Activated CD4-positive, alpha-beta T cell treated with anti-CD3 and anti-CD28 coated beads, Interleukin-2, amount 50 U/mL, for 16 hours (primary cell): ENCODE measurements at regions not wholly inside any gene's neighbourhood (a gene's known extent, or its start where the extent isn't known, plus 50 kb on each side); places are given as distances from the start of the nearest gene placed in this dataset.

Source experiments
- DNase-seq: peaks from one replicate; pipeline ENCODE4 v3.0.0-alpha.2; 2020

DNA sequence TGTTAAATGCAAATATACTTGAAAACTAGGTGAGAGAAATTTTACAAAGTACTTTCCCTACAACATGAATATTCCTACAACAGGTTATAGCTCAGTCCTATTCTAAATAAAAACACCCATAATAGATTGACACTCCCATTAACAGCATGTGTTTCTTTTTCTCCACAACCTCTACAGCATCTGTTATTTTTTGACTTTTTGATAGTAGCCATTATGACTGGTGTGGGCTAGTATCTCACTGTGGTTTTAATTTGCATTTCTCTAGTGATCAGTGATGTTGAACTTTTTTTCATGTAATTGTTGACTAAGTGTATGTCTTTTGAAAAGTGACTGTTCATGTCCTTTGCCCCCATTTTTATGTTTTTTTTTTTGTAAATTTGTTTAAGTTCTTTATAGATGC, 1506.1 kb upstream of the CDH9 start:
- DNase-seq = no peak

DNA sequence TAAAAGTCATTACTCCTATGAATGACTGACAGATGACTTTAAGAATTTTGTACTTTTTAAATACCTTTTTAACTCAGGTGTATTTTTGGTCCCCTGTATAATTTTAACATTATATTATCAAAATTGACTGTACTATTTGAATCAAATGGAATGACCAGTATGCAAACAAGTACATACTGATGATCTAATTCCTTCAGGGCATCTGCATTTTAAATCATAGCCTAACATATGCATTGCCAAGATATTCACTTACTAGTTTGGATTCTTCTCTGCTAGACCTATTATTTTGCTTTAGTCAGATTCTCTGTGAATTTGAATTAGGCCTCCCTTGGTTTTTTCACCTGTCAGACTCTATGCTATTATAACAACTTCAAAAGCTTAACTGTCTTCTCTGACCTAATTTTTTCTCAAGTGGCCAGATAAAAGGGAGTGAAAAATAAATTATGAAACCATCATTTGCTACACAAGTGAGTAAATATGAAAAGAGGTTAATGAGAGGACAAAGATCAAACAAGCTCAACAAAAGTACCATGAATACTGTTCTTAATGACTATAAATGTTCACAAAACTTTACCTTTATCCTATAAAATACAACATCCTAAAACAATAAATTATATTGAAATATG, 1505.2 kb upstream of the CDH9 start:
- DNase-seq = no peak

DNA sequence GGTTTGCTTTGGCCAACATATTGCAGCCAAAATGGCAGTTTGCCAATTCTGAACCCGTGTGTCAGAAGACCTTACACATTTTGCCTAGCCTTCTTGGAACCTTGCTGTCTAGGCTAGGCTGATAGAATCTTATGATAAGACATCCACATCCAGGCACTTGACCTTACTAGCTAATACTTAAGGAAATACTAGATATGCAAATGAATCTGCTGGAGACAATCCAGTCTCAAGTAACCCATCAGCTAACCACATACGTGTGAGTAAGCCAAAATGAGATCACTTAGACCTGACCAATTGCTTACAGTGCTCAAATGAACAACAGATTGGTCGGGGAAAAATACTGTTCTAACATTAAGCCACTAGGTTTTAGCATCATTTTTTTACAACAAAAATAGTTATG, 1504.6 kb upstream of the CDH9 start:
- no peak for DNase-seq

DNA sequence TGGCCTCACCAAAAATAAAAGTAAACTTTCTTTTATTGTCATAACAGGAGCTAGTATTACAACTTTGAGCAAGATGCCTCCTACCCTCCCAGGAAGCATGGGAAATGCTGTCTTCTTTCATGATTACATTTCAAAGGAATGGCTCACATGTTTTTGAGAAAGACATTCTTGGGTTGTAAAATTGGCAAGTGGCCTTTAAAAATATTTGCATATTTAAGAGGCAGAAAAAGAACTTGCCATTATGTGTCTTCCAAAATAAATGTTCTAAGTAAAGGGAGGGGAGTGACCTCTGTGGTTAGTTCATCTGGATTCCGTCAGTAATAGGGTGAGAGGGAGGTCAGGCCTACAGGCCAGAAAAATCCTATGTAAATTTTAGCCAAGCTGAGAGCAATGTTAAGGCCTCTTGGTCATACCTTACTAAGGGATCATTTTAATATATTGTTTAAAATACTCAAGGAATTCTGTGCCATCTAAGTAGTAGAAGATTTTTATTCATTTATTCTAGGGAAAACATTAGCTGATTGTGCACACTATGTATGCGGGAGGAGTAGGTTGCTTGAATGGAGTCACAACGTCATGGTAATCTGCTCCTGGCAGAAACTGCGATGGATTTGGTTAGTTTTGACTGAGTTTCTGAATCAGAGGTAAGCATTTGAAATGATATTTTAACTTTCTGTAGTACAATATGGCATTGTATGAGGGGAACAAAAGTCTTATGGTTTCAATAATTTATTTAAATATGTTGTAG, 1485.7 kb upstream of the CDH9 start:
- no peak for DNase-seq

DNA sequence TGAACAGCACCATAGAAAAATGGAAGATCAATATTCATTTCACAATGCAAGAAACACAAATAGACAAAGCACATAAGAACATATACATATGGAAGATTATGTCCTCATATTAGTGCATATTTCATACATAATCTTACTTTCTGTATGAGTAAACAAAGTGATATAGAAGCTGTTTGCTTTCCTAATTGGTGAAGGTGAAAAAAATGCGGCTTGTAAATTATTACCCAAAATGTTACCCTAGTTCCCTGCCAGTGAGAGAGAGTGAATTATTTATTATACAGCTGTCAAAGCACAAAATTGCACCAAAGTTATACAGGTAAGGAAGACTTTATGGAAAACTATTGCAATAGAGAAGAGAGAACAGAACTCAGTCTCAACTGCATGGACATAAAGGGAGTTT, 1485.0 kb upstream of the CDH9 start:
- DNase-seq = no peak

DNA sequence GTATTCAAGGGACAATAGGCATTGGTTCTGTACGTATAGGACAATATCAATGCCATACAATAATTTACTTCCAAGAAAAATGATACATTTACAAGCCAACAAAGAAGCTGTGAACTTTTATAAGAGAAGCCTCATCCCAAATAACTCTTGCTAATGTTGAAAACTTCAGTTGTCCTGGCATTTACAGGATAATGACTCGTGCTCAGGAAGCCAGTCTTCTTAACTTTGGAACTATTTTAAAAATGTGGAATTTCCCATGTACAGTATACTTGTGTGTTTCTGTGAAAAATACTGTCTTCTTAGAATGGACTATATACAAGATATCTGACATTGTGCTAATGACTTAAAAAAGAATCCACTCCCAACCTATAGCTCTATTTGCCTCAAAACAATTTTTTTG, 1479.3 kb upstream of the CDH9 start:
- DNase-seq = no peak

DNA sequence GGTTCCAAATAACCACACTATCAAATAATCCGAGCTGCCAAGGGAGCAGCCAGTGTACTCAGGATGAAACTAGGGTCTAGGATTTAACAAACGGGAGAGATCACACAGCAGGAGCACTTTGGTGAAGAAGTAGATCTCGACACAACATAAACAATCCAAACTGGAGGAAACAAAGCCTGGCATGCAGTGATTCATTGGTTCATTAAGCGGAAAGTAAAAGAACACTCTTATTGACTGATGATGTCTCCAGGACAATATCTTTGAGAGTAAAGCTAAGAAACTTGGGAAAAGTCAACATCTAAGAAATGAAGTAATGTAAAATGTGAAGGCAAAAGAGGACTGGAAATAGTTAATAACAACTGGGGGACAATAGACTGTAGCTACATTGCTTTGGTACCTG, 1478.3 kb upstream of the CDH9 start:
- DNase-seq = no peak

DNA sequence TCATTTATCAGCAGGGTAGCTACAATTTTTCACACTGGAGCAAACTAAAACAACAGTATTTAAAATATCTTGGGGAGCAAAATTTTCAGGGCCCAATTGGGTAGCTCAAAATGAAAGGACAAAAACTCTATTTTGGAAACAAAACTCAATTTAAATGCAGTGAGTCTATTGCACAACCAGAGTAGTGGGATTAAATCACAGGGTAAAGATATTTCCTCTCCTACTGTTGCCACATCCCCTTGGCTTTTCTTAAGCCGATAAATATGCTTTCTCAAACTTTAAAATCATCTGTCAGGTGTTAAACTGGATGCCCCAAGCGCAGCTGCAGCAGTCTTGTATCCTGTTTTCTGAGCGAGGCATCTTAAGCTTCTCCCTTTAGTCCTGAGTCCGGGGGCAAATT, 1474.3 kb upstream of the CDH9 start:
- no peak for DNase-seq

DNA sequence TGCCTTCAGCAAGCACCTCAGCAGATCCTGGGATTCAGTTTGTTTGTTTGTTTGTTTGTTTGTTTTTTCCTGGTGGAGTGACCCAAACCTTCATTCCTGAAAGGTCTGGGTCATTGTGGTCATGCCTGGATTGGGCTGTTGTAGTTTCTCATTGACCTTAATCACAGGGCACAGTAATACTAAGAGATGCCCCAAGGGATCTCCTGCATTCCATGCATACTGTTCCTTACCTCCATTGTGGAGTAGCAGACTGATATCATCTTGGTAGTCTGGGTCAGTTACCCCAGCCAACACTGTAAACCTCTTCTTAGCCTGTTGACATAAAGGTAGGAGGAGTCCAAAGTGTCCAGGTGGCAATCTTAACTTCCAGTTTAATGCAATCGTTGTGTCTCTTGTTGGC, 1466.7 kb upstream of the CDH9 start:
- DNase-seq = no peak

DNA sequence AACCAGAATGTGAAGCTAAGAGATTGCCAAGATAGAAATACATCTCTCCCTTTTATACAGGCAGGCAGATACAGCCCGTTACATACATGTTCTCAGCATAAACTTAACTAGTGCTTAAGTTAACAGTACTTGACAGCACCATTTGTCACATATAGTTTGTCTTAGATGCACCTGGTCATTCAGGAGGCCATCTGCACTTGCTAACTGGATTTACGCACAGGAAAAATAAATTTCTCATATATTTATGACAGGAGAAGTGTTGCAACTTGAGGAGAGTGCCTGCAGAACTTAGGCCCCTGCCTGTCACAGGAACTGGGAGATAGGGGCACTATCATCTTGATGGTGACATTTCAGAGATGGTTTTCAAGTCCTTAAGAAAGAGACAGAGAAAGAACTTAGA, 1462.1 kb upstream of the CDH9 start:
- no peak for DNase-seq

DNA sequence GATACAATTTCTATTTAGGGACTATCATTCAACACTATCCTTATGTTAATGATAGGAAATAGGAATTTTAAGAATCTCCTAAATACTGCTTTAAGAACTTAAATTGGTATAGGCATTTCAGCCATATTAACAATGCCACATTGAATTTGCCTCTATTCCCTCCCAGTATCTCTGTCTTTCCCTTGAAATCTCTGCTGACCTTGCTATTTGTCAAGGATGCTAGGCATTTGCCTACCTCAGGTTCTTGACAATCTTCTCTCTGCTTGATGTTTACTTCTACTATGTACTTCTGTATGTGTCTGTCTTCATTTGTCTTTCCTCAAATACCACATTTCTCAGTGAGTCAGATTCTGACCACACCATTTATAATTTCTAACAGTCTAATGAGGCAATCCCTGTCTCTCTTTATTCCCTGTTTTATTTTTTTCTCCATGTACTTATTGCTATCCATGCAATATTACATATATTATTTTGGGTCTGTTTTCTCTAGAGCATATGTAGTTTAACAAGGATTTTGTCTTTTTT, 1461.4 kb upstream of the CDH9 start:
- no peak for DNase-seq

DNA sequence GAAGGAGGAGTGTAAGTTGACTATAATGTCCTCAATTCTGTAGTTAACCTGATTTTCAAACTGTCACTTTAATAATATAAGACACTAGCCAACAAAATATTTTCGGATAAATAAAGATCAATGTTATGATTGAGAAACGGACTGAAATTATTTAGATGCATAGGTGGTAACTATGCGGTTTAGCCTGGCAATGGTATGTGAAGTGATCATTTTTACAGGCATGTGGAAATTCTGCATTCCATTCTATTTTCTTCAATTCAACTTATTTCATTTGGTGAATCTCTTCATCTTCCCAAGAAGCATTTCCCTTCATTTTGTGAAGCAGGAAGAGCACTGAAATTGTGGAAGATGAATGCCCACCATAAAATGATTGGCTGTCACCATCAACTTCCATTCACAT, 1457.5 kb upstream of the CDH9 start:
- DNase-seq = no peak

DNA sequence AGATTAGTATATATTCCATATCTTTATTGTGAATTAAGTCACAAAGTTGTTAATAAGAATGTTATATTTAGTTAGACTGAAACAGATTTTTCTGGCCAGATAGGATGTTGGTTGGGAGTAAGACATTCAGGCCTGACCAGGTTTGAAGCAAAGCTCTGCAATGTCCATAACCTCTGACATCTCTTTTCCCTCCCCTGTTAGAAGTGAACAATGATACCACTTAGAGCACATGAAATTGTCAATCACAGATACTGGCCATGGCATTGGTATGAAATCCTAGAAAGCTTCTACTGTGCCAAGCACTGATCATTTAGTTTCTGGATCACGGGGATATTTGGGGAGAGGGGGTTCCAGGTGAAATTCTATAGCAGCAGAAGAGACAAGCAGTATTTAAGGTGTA, 1455.1 kb upstream of the CDH9 start:
- DNase-seq = no peak

DNA sequence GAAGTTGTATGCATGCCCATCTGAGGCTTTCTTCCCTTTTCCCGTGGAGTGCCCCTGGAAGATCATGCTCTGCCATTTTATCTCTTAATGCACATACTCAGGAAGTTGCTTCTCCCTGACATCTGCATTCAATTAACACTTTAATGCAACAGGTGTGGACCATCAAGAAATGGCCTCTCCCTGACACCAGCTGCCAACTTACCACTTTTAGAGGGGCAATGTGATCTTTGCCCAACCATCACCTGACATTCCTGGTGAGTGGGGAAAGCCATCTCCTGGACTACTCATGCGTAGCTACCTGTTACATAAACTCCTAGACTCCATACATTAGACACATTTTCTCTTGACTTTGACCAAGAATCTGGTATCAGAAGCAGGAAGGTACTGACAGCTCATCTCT, 1450.4 kb upstream of the CDH9 start:
- no peak for DNase-seq

DNA sequence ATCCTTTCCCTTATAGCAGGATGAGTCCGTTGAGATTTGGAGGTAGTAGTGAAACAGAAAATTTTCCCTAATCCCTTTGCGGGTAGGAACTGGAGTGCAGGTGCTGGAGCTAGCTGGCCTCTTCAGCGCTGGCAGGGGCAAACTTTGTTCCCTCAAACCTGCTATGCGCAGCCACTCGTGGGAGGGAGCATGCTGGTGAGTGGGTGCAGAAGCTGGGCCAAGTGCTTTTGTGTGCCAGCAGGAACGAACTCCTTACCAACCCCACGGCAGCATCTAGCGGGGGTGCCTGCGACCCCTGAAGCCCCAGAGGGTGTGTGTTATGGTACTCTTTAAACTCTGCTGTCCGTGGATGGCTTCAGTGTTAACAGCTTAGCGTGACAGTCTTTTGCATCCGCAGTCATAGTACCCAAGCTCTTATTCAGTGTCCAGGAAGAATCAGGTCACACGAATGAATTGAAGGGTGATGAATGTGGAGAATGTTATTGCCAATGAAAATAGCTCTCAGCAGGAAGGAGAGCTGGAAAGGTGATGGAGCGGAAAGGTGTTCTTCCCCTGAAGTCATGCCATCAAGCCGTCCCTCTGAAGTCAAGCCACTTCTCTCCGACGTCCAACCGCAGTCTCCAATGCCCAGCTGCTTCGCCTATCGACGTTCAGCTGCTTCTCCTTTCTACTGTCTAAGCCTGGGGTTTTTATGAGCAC, 1445.1 kb upstream of the CDH9 start:
- DNase-seq = no peak

DNA sequence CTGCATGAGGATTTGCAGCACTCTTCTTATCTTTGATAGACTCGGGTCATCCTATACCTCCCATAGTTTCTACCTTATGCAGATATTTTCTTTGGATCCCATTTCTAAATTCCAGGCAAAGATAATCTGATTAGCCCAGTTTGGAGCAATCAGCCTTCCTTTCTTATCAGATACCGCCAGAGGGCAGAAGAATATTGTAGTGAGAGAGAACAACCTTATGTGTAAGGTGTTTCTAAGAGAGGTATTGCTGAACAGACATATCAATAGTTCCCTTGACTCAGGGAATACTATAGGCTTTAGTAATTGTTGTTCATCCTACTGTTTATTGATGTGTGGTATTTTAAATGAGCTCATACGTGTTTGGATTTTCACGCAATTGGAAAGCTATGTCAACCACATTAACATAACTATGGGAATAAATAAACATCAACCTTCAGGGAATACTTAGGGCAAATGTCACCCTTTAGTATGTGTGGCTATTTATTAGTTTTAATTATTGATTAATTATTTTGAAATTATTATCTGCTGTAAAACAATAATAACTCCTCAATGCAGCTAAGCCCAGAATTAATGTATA, 1435.2 kb upstream of the CDH9 start:
- no peak for DNase-seq

DNA sequence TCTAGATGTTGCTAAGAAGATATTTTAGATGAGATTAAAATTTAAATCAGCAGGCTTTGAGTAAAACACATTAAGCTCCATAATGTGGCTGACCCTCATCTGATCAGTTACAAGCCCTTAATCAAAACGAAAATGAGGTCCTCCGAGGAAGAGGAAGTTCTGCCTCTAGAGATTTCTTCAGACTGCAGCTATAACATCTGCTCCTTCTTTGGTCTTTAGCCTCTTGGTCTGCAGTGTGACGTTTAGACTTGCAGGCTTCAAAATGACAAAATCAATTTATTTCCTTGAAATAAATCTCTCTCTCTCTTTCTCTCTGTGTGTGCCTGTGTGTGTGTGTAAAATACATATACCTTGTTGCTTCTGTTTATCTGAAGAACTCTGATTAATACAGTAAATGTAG, 1429.8 kb upstream of the CDH9 start:
- no peak for DNase-seq

DNA sequence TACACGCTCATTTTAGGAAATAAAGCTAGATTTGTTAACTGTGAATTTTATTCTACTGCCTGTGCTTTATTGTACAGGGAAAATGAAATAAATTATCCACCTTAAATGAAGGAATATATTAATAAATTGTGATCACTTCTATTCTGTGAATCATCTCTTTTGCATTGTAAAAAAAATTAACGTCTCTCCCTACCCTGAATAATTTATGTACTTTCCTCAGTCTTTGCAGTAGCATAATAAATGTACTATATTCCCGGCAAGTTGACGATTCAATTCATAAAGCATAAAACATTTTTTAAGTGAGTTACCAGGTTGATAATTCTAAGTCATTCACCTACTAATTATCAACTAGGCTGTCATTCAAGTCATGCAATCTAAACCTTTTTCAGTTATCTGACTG, 1425.3 kb upstream of the CDH9 start:
- no peak for DNase-seq

DNA sequence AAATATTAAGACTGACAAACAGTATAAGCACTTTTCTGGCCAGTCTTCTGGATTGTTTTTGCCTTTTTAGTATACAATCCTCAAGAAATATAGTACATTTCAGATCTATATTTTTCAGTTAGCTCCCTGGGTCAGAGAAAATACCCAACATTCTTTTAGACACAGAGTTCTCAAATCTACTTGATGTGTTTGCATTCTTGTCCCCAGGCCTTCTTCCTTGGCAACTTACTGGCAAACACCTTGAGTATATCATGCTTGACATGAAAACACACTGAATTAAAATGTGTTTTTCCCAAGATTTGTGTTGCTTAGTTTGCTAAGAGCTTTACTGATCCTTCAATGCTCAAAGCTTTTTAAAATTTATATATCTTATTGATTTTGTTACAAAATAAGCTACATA, 1413.1 kb upstream of the CDH9 start:
- no peak for DNase-seq

DNA sequence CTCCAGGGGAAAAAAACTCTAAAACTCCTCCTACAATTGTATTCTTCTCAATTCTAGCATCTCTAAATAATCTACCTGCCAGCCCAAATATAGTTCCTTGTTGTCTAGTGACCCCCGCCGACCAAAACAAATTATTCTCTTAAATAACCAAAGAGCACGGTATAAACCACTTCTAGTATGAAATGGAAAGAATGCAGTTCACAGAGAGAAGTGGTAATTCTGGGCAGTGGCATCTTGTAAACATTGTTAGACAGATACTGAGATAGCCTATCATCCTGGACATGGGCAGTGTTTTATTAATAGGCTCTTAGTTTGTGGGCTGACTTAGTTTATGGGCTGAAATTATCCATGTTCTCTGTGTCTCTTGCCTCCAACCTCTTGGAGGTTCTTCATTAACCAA, 1412.6 kb upstream of the CDH9 start:
- DNase-seq = no peak

DNA sequence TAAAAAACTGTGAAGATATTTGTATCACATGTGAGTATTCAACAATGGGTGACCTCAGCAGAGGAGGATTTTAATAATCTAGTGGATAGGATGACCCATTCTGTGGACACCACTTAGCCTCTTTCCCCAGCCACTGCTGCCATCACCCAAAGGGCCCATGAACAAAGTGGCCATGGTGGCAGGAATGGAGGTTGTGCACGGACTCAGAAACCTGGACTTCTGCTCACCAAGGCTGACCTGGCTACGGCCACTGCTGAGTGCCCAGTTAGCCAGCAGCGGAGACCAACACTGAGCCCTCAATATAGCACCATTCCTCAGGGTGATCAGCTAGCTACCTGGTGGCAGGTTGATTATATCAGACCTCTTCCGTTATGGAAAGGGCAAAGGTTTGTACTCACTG, 1410.4 kb upstream of the CDH9 start:
- no peak for DNase-seq

DNA sequence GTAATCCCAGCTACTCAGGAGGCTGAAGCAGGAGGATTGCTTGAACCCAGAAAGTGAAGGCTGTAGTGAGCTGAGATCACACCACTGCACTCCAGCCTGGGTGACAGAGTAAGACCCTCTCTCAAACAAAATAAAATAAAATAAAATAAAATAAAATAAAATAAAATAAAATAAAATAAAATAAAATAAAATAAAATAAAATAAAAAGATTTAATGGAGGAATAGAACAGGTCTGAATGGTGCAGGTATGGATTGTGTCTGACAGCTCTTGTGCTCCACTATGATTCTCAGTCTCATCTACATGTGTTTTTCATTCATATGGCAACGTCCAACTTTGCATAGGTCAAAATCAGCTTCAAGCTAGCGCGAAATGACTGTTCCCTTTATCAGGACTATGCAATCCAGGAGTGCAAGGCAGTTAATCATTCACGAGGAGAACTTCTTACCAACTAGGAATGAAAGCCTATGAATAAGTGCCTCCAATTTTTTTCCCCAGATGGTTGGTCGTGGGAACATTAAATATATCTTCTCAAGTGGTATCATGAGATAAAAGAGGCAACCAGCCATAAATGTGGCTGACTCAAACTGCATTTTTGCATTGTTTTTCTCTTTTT, 1392.3 kb upstream of the CDH9 start:
- DNase-seq = no peak

DNA sequence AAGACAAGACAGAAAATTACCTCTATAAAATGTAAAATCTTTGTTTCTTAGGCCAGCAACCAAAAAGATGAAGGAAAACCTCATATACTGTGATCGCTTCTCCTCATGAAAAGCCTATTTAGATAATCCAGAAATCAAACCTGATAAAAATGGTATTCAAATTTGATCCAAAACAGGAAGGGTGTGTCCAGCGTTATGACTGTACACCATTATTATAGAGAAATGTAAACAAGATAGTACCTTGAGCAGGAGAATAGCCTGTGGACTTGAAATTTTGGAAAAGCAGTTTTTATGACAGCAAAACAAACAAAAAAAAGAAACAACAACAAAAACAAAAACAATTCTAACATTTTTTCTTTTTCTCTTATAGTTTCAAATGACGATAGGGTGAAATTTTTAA, 1382.8 kb upstream of the CDH9 start:
- DNase-seq = no peak
